DOHH2 (cell line): ENCODE measurements at regions not wholly inside any gene's neighbourhood (a gene's known extent, or its start where the extent isn't known, plus 50 kb on each side); places are given as distances from the start of the nearest gene placed in this dataset.

Experiments
- EZH2phosphoT487 ChIP-seq: fragments of 200-600 bp; sonication (generic); IDR thresholded peaks from 2 replicates; pipeline ENCODE4 v1.6.1; 2017; ENCODE audit warnings: borderline replicate concordance, mild to moderate bottlenecking, antibody characterized with exemption, low read length, moderate library complexity, mixed read lengths
- TF ChIP-seq, protein P1 (sequence below): fragments of 200-600 bp; sonication (generic); IDR thresholded peaks from one replicate; pipeline ENCODE4 v1.5.1; 2014; ENCODE audit warnings: antibody characterized with exemption, mild to moderate bottlenecking, low read depth, low read length; ENCODE audit not compliant: poor library complexity, severe bottlenecking

DNA sequence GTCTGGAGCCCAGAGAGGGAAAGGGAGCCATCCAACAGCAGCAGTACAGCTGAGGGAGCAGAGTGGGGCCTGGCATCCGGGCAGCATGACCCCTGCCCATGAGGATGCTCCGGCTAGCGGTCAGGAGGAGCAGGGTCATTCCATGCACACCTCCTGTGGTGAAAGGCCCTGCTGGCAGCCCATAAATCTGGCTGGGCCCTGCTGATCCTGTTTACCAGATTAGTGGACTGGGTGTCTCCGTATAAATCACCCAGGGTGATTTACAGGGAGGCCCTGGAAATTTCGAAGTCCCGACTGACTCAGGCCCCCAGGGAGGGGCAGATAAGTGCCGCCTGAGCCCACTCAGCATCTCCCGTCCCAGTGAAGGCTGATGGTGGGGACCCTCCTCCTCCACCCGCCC is 117.6 kb upstream of the HAND1 start:
- TF ChIP-seq, protein P1, sequence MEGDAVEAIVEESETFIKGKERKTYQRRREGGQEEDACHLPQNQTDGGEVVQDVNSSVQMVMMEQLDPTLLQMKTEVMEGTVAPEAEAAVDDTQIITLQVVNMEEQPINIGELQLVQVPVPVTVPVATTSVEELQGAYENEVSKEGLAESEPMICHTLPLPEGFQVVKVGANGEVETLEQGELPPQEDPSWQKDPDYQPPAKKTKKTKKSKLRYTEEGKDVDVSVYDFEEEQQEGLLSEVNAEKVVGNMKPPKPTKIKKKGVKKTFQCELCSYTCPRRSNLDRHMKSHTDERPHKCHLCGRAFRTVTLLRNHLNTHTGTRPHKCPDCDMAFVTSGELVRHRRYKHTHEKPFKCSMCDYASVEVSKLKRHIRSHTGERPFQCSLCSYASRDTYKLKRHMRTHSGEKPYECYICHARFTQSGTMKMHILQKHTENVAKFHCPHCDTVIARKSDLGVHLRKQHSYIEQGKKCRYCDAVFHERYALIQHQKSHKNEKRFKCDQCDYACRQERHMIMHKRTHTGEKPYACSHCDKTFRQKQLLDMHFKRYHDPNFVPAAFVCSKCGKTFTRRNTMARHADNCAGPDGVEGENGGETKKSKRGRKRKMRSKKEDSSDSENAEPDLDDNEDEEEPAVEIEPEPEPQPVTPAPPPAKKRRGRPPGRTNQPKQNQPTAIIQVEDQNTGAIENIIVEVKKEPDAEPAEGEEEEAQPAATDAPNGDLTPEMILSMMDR, result no peak
- no peak for TF ChIP-seq EZH2phosphoT487
